Skeletal muscle tissue (tissue), 3 donors: ENCODE measurements at regions not wholly inside any gene's neighbourhood (a gene's known extent, or its start where the extent isn't known, plus 50 kb on each side); places are given as distances from the start of the nearest gene placed in this dataset.

Source experiments
- H3K27ac ChIP-seq: one replicate; pipeline ENCODE4 v1.7.0; 2013; ENCODE audit warnings: mild to moderate bottlenecking, low read depth, low read length, inconsistent platforms
- H3K27me3 ChIP-seq, 3 donors: one replicate each; pipeline ENCODE4 v1.7.0; 2013; ENCODE audit warnings: low read length in 3 of 3; ENCODE audit not compliant: control insufficient read depth in 3 of 3, insufficient read depth in 3 of 3
- H3K36me3 ChIP-seq, 3 donors: one replicate each; pipeline ENCODE4 v1.7.0; 2013; ENCODE audit warnings: low read length in 3 of 3; ENCODE audit not compliant: control insufficient read depth in 3 of 3, insufficient read depth in 3 of 3
- H3K4me1 ChIP-seq, 3 donors: one replicate each; pipeline ENCODE4 v1.7.0; 2013; ENCODE audit warnings: low read length in 3 of 3, mild to moderate bottlenecking in 3 of 3; ENCODE audit not compliant: control insufficient read depth in 3 of 3, insufficient read depth in 3 of 3
- H3K4me3 ChIP-seq, 3 donors: one replicate each; pipeline ENCODE4 v1.7.0; 2013; ENCODE audit warnings: low read length in 3 of 3
- H3K9ac ChIP-seq, 3 donors: one replicate each; pipeline ENCODE4 v1.7.0; 2013; ENCODE audit warnings: low read length in 3 of 3, mild to moderate bottlenecking in 3 of 3, moderate library complexity in 2 of 3, low read depth in 1 of 3
- H3K9me3 ChIP-seq, 3 donors: one replicate each; pipeline ENCODE4 v1.7.0; 2013; ENCODE audit warnings: low read length in 3 of 3; ENCODE audit not compliant: control insufficient read depth in 3 of 3
- donor health status: Osteomylitis.

- no peak overlapping the region for H3K27ac ChIP-seq
- H3K4me1 ChIP-seq, result peaks cover 0 to 2% (median 0%) of the 10 kb centered on the region in 3 donors
- H3K9ac ChIP-seq, result no peak overlapping the region
- no peak overlapping the region for H3K4me3 ChIP-seq
- H3K27me3 ChIP-seq, result peaks cover 0 to 6% (median 0%) of the 10 kb centered on the region in 3 donors
- H3K36me3 ChIP-seq, result no peaks in the 10 kb centered on the region
- no peaks in the 10 kb centered on the region for H3K9me3 ChIP-seq
Measured at GRCh38 chr6:159357211-159357915, 188.2 kb downstream of the FNDC1 start.

GRCh38 chr6:159353193-159353592, 184.0 kb downstream of the FNDC1 start:
- Histone ChIP-seq H3K4me3 (no peak overlapping the region), H3K27ac (no peak overlapping the region), H3K9ac (no peak overlapping the region), H3K27me3 (peaks cover 0 to 6% (median 0%) of the 10 kb centered on the region in 3 donors), H3K4me1 (no peaks in the 10 kb centered on the region), H3K9me3 (no peaks in the 10 kb centered on the region), H3K36me3 (no peaks in the 10 kb centered on the region)

GRCh38 chr6:159351707-159352106, 182.5 kb downstream of the FNDC1 start:
- Histone ChIP-seq H3K36me3 (no peaks in the 10 kb centered on the region), H3K9ac (no peak overlapping the region), H3K4me3 (no peak overlapping the region), H3K27me3 (peaks cover 0 to 6% (median 0%) of the 10 kb centered on the region in 3 donors), H3K9me3 (no peaks in the 10 kb centered on the region), H3K27ac (no peak overlapping the region), H3K4me1 (no peaks in the 10 kb centered on the region)

- no peaks in the 10 kb centered on the region for H3K4me1 ChIP-seq
- H3K27me3 ChIP-seq, result no peaks in the 10 kb centered on the region
- H3K27ac ChIP-seq, result no peak overlapping the region
- no peaks in the 10 kb centered on the region for H3K9me3 ChIP-seq
- H3K4me3 ChIP-seq, result no peak overlapping the region
- H3K9ac ChIP-seq, result no peak overlapping the region
- H3K36me3 ChIP-seq, result no peaks in the 10 kb centered on the region
Measured at GRCh38 chr6:159349915-159350314, 180.7 kb downstream of the FNDC1 start.

- H3K9me3 ChIP-seq, result no peaks in the 10 kb centered on the region
- no peaks in the 10 kb centered on the region for H3K27me3 ChIP-seq
- H3K4me3 ChIP-seq, result no peak overlapping the region
- no peak overlapping the region for H3K27ac ChIP-seq
- H3K36me3 ChIP-seq, result no peaks in the 10 kb centered on the region
- no peaks in the 10 kb centered on the region for H3K4me1 ChIP-seq
- no peak overlapping the region for H3K9ac ChIP-seq
Measured at GRCh38 chr6:159343709-159344108, 174.5 kb downstream of the FNDC1 start.

GRCh38 chr6:159342146-159342545, 172.9 kb downstream of the FNDC1 start:
- no peak overlapping the region for H3K9ac ChIP-seq
- H3K9me3 ChIP-seq, result peaks cover 0 to 2% (median 2%) of the 10 kb centered on the region in 3 donors
- no peaks in the 10 kb centered on the region for H3K4me1 ChIP-seq
- H3K27me3 ChIP-seq, result no peaks in the 10 kb centered on the region
- H3K4me3 ChIP-seq, result no peak overlapping the region
- no peaks in the 10 kb centered on the region for H3K36me3 ChIP-seq
- H3K27ac ChIP-seq, result no peak overlapping the region

- Histone ChIP-seq H3K27me3 (no peaks in the 10 kb centered on the region), H3K4me3 (no peak overlapping the region), H3K9me3 (peaks cover 0 to 7% (median 2%) of the 10 kb centered on the region in 3 donors), H3K4me1 (no peaks in the 10 kb centered on the region), H3K9ac (no peak overlapping the region), H3K36me3 (no peaks in the 10 kb centered on the region), H3K27ac (no peak overlapping the region)
Measured at GRCh38 chr6:159334068-159334467, 164.9 kb downstream of the FNDC1 start.

- Histone ChIP-seq H3K27ac (no peak overlapping the region), H3K4me1 (no peaks in the 10 kb centered on the region), H3K36me3 (no peaks in the 10 kb centered on the region), H3K9me3 (peaks cover 0 to 5% (median 0%) of the 10 kb centered on the region in 3 donors), H3K4me3 (no peak overlapping the region), H3K9ac (no peak overlapping the region), H3K27me3 (no peaks in the 10 kb centered on the region)
Measured at GRCh38 chr6:159331451-159331850, 162.3 kb downstream of the FNDC1 start.

- H3K27me3 ChIP-seq, result no peaks in the 10 kb centered on the region
- no peaks in the 10 kb centered on the region for H3K4me1 ChIP-seq
- peaks cover 0 to 5% (median 0%) of the 10 kb centered on the region in 3 donors for H3K9me3 ChIP-seq
- H3K4me3 ChIP-seq, result no peak overlapping the region
- no peak overlapping the region for H3K27ac ChIP-seq
- H3K9ac ChIP-seq, result no peak overlapping the region
- H3K36me3 ChIP-seq, result no peaks in the 10 kb centered on the region
Measured at GRCh38 chr6:159329081-159329480, 159.9 kb downstream of the FNDC1 start.

- peaks cover 0 to 1% (median 0%) of the 10 kb centered on the region in 3 donors for H3K9me3 ChIP-seq
- H3K36me3 ChIP-seq, result no peaks in the 10 kb centered on the region
- H3K9ac ChIP-seq, result no peak overlapping the region
- no peaks in the 10 kb centered on the region for H3K27me3 ChIP-seq
- no peak overlapping the region for H3K4me3 ChIP-seq
- no peak overlapping the region for H3K27ac ChIP-seq
- no peaks in the 10 kb centered on the region for H3K4me1 ChIP-seq
Measured at GRCh38 chr6:159328052-159328451, 158.9 kb downstream of the FNDC1 start.
